Bronchial epithelial cell (primary cell): ENCODE measurements at regions not wholly inside any gene's neighbourhood (a gene's known extent, or its start where the extent isn't known, plus 50 kb on each side); places are given as distances from the start of the nearest gene placed in this dataset.

ENCODE experiments used
- DNase-seq: peaks from one replicate; pipeline ENCODE4 v3.0.0-alpha.2; 2010; ENCODE audit warnings: low read depth
- FAIRE-seq: peaks from 2 replicates; lab custom pipeline; 2011; peaks lifted over from hg19 to GRCh38; lab: Jason Lieb, UNC
- H3K27me3 ChIP-seq: 2 replicates; pipeline ENCODE4 v1.5.1; 2011; ENCODE audit warnings: low read length; ENCODE audit not compliant: control insufficient read depth, insufficient read depth
- H3K36me3 ChIP-seq: 2 replicates; pipeline ENCODE4 v1.5.1; 2011; ENCODE audit warnings: low read length; ENCODE audit not compliant: control insufficient read depth, insufficient read depth
- H3K4me3 ChIP-seq: 2 replicates; pipeline ENCODE4 v1.5.1; 2011; ENCODE audit warnings: mild to moderate bottlenecking, low read depth, low read length, control low read depth
- CTCF ChIP-seq: IDR thresholded peaks from 2 replicates; pipeline ENCODE4 v1.5.1; 2011; ENCODE audit warnings: mild to moderate bottlenecking, moderate library complexity, low read length, control low read depth, inconsistent platforms; ENCODE audit not compliant: insufficient read depth, severe bottlenecking

GRCh38 chr3:182364323-182364722 is 429.0 kb upstream of the ATP11B start:
- Histone ChIP-seq H3K27me3 (no peaks in the 10 kb centered on the region), H3K4me3 (no peak overlapping the region), H3K36me3 (no peaks in the 10 kb centered on the region)
- FAIRE-seq (no peak), DNase-seq (no peak)
- no peak for TF ChIP-seq CTCF

- H3K27me3 ChIP-seq: no peaks in the 10 kb centered on the region
- no peak overlapping the region for H3K4me3 ChIP-seq
- FAIRE-seq (no peak), DNase-seq (peak; percentile 94)
- no peak for TF ChIP-seq CTCF
- H3K36me3 ChIP-seq: no peaks in the 10 kb centered on the region
These were observed 428.3 kb upstream of the ATP11B start for GRCh38 chr3:182364723-182365650.

GRCh38 chr3:182366746-182367145 is 426.6 kb upstream of the ATP11B start:
- TF ChIP-seq CTCF: no peak
- H3K36me3 ChIP-seq: no peaks in the 10 kb centered on the region
- no peak overlapping the region for H3K4me3 ChIP-seq
- no peak for FAIRE-seq
- no peaks in the 10 kb centered on the region for H3K27me3 ChIP-seq
- no peak for DNase-seq

- no peak for TF ChIP-seq CTCF
- DNase-seq (no peak), FAIRE-seq (no peak)
- no peaks in the 10 kb centered on the region for H3K27me3 ChIP-seq
- no peaks in the 10 kb centered on the region for H3K36me3 ChIP-seq
- H3K4me3 ChIP-seq: no peak overlapping the region
These were observed 423.4 kb upstream of the ATP11B start for GRCh38 chr3:182369861-182370260.

- no peaks in the 10 kb centered on the region for H3K36me3 ChIP-seq
- no peak for TF ChIP-seq CTCF
- DNase-seq: peak; percentile 91
- FAIRE-seq: peak; percentile 13
- H3K27me3 ChIP-seq: no peaks in the 10 kb centered on the region
- no peak overlapping the region for H3K4me3 ChIP-seq
These were observed 422.4 kb upstream of the ATP11B start for GRCh38 chr3:182370949-182371348.

GRCh38 chr3:182375916-182376315 is 417.4 kb upstream of the ATP11B start:
- TF ChIP-seq CTCF: no peak
- DNase-seq: no peak
- Histone ChIP-seq H3K36me3 (no peaks in the 10 kb centered on the region), H3K27me3 (no peaks in the 10 kb centered on the region), H3K4me3 (no peak overlapping the region)
- FAIRE-seq: no peak
